Glutamatergic neuron (in vitro differentiated cells): ENCODE measurements at regions not wholly inside any gene's neighbourhood (a gene's known extent, or its start where the extent isn't known, plus 50 kb on each side); places are given as distances from the start of the nearest gene placed in this dataset.

ENCODE experiments used
- DNase-seq: peaks from one replicate; pipeline ENCODE4 v3.0.0; 2022
- H3K27ac Mint-ChIP-seq: one replicate; pipeline ENCODE4 v1.8.0; 2020; ENCODE audit warnings: mild to moderate bottlenecking, mixed read lengths, inconsistent platforms; ENCODE audit not compliant: unreplicated experiment
- H3K27me3 Mint-ChIP-seq: one replicate; pipeline ENCODE4 v1.8.0; 2020; ENCODE audit warnings: mild to moderate bottlenecking, moderate library complexity, mixed read lengths, inconsistent platforms; ENCODE audit not compliant: unreplicated experiment
- H3K36me3 Mint-ChIP-seq: one replicate; pipeline ENCODE4 v1.8.0; 2020; ENCODE audit warnings: mild to moderate bottlenecking, mixed read lengths, inconsistent platforms; ENCODE audit not compliant: unreplicated experiment
- H3K4me1 Mint-ChIP-seq: one replicate; pipeline ENCODE4 v1.8.0; 2020; ENCODE audit warnings: mild to moderate bottlenecking, low read depth, mixed read lengths, inconsistent platforms; ENCODE audit not compliant: unreplicated experiment
- H3K4me3 Mint-ChIP-seq: one replicate; pipeline ENCODE4 v1.8.0; 2020; ENCODE audit warnings: mild to moderate bottlenecking, mixed read lengths, inconsistent platforms; ENCODE audit not compliant: unreplicated experiment
- H3K9me3 Mint-ChIP-seq: one replicate; pipeline ENCODE4 v1.8.0; 2020; ENCODE audit warnings: mild to moderate bottlenecking, moderate library complexity, mixed read lengths, inconsistent platforms; ENCODE audit not compliant: unreplicated experiment
- CTCF ChIP-seq: fragments of 200-600 bp; sonication (generic); IDR thresholded peaks from one replicate; pipeline ENCODE4 v1.5.0; 2021; ENCODE audit not compliant: partially characterized antibody, unreplicated experiment

DNA sequence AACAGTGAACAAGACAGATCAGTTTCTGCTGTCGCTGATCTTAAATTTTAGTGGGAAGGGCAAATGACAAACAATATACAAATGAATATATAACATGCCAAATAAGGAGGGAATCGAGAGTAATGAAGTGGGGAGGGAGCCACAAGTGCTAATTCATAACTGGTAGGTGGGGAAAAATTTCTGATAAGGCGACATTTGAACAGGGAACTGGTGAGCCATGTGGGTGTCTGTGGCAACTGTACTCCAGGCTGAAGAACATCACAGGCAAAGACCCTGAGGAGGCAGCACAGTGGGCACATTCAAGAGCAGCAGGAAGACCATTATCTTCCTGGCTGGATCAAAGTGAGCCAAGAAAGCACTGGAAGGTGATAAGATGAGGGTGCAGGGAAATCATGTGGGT is 51.6 kb upstream of the CD28 start:
- Mint-ChIP-seq H3K4me3 (no peak overlapping the region), H3K27ac (no peak overlapping the region), H3K4me1 (no peaks in the 10 kb centered on the region), H3K27me3 (no peaks in the 10 kb centered on the region), H3K36me3 (no peaks in the 10 kb centered on the region), H3K9me3 (no peaks in the 10 kb centered on the region)
- DNase-seq = no peak
- no peak for TF ChIP-seq CTCF

GRCh38 chr2:203656522-203657287 is 49.7 kb upstream of the CD28 start:
- Mint-ChIP-seq H3K27ac (no peak overlapping the region), H3K4me3 (no peak overlapping the region), H3K36me3 (no peaks in the 10 kb centered on the region), H3K4me1 (no peaks in the 10 kb centered on the region), H3K9me3 (no peaks in the 10 kb centered on the region), H3K27me3 (no peaks in the 10 kb centered on the region)
- TF ChIP-seq CTCF = no peak
- no peak for DNase-seq
